GM23338 (cell line): ENCODE measurements at regions not wholly inside any gene's neighbourhood (a gene's known extent, or its start where the extent isn't known, plus 50 kb on each side); places are given as distances from the start of the nearest gene placed in this dataset.

Experiments used
- ATAC-seq: fragments of 200-7000 bp; cut with Tn5 transposase; 3 replicates; pipeline ENCODE4 v1.9.1; 2020
- DNase-seq: peaks from one replicate; pipeline ENCODE4 v3.0.0-alpha.2; 2015; ENCODE audit warnings: low spot score
- H2AFZ ChIP-seq: fragments of 200-600 bp; sonication (generic); 2 replicates; pipeline ENCODE4 v1.8.0; 2016; ENCODE audit warnings: antibody characterized with exemption, mild to moderate bottlenecking, moderate library complexity
- H3F3A ChIP-seq: fragments of 200-600 bp; sonication (generic); replicated peaks from 2 replicates; pipeline ENCODE4 v1.8.0; 2017; ENCODE audit warnings: antibody characterized with exemption, mixed run types, low read depth
- H3K27ac ChIP-seq: fragments of 200-600 bp; sonication (generic); 2 replicates; pipeline ENCODE4 v1.6.1; 2016; ENCODE audit warnings: low read depth
- H3K27me3 ChIP-seq: fragments of 200-600 bp; sonication (generic); 2 replicates; pipeline ENCODE4 v1.8.0; 2016; ENCODE audit warnings: mild to moderate bottlenecking, mixed run types, moderate library complexity; ENCODE audit not compliant: insufficient read depth
- H3K36me3 ChIP-seq: fragments of 200-600 bp; sonication (generic); 2 replicates; pipeline ENCODE4 v1.8.0; 2016; ENCODE audit warnings: mild to moderate bottlenecking; ENCODE audit not compliant: insufficient read depth
- H3K4me1 ChIP-seq: fragments of 200-600 bp; sonication (generic); 2 replicates; pipeline ENCODE4 v1.8.0; 2016; ENCODE audit warnings: mild to moderate bottlenecking, moderate library complexity; ENCODE audit not compliant: insufficient read depth
- H3K4me2 ChIP-seq: fragments of 200-600 bp; sonication (generic); 2 replicates; pipeline ENCODE4 v1.7.1; 2017; ENCODE audit warnings: mixed run types
- H3K4me3 ChIP-seq: fragments of 200-600 bp; sonication (generic); 2 replicates; pipeline ENCODE4 v1.6.1; 2016; ENCODE audit warnings: mixed run types
- H3K79me2 ChIP-seq: fragments of 200-600 bp; sonication (generic); replicated peaks from 2 replicates; pipeline ENCODE4 v1.8.0; 2017; ENCODE audit warnings: mild to moderate bottlenecking; ENCODE audit not compliant: insufficient read depth
- H3K9me2 ChIP-seq: fragments of 200-600 bp; sonication (generic); 2 replicates; pipeline ENCODE4 v1.8.0; 2017; ENCODE audit not compliant: insufficient read depth
- H4K20me1 ChIP-seq: fragments of 200-600 bp; sonication (generic); replicated peaks from 2 replicates; pipeline ENCODE4 v1.8.0; 2017; ENCODE audit warnings: mild to moderate bottlenecking; ENCODE audit not compliant: insufficient read depth
- H3K27ac Mint-ChIP-seq: 2 replicates; pipeline ENCODE4 v1.8.0; 2020; ENCODE audit warnings: inconsistent platforms, mild to moderate bottlenecking, moderate library complexity, mixed read lengths
- H3K27me3 Mint-ChIP-seq: 3 replicates; pipeline ENCODE4 v1.8.0; 2022; ENCODE audit warnings: low read depth, mild to moderate bottlenecking, moderate library complexity, mixed read lengths, inconsistent platforms; ENCODE audit not compliant: insufficient read depth, poor library complexity
- H3K36me3 Mint-ChIP-seq: 3 replicates; pipeline ENCODE4 v1.8.0; 2021; ENCODE audit warnings: low read depth, mild to moderate bottlenecking, inconsistent platforms, moderate library complexity, mixed read lengths
- H3K4me1 Mint-ChIP-seq: 3 replicates; pipeline ENCODE4 v1.8.0; 2020; ENCODE audit warnings: mild to moderate bottlenecking, inconsistent platforms, mixed read lengths
- H3K4me3 Mint-ChIP-seq: 3 replicates; pipeline ENCODE4 v1.8.0; 2021; ENCODE audit warnings: moderate library complexity, mild to moderate bottlenecking, inconsistent platforms, mixed read lengths
- H3K9me3 Mint-ChIP-seq: 3 replicates; pipeline ENCODE4 v1.8.0; 2020; ENCODE audit warnings: moderate library complexity, mild to moderate bottlenecking, inconsistent platforms, mixed read lengths
- CREB1 ChIP-seq: fragments of 250-450 bp; sonication (Bioruptor Pico); IDR thresholded peaks from 2 replicates; pipeline ENCODE4 v1.5.0; 2020; ENCODE audit warnings: low read depth, mild to moderate bottlenecking, moderate library complexity
- CTCF ChIP-seq, 2 experiments: fragments of 200-600 bp in 1 of 2; sonication (generic) in 1 of 2; conservative IDR thresholded peaks; 2 replicates each; pipeline versions ENCODE4 v1.5.1 to v1.6.1; 2016 to 2017; ENCODE audit warnings: antibody characterized with exemption in 2 of 2, low read depth in 2 of 2, mild to moderate bottlenecking in 2 of 2, moderate library complexity in 1 of 2
- ETS1 ChIP-seq: IDR thresholded peaks from 2 replicates; pipeline ENCODE4 v1.6.1; 2016; ENCODE audit warnings: antibody characterized with exemption
- EZH2phosphoT487 ChIP-seq: fragments of 200-600 bp; sonication (generic); IDR thresholded peaks from one replicate; pipeline ENCODE4 v1.8.1; 2018; ENCODE audit warnings: antibody characterized with exemption; ENCODE audit not compliant: unreplicated experiment
- JUNB ChIP-seq: IDR thresholded peaks from one replicate; pipeline ENCODE4 v1.6.1; 2016; ENCODE audit warnings: antibody characterized with exemption; ENCODE audit not compliant: unreplicated experiment
- NANOG ChIP-seq: IDR thresholded peaks from 2 replicates; pipeline ENCODE4 v1.6.1; 2016; ENCODE audit warnings: antibody characterized with exemption, borderline replicate concordance
- POLR2AphosphoS5 ChIP-seq: IDR thresholded peaks from 2 replicates; pipeline ENCODE4 v1.6.1; 2016; ENCODE audit warnings: antibody characterized with exemption, low read depth
- REST ChIP-seq: IDR thresholded peaks from one replicate; pipeline ENCODE4 v1.6.1; 2018; ENCODE audit warnings: antibody characterized with exemption; ENCODE audit not compliant: unreplicated experiment
- STAT1 ChIP-seq: IDR thresholded peaks from one replicate; pipeline ENCODE4 v1.6.1; 2016; ENCODE audit warnings: antibody characterized with exemption; ENCODE audit not compliant: unreplicated experiment
- ZNF462 ChIP-seq: fragments of 250-450 bp; sonication (Bioruptor Pico); IDR thresholded peaks from 2 replicates; pipeline ENCODE4 v1.5.0; 2020; ENCODE audit warnings: mild to moderate bottlenecking, moderate library complexity

GRCh38 chr22:45088576-45088975 lies 75.1 kb upstream of the NUP50 start (continued):
- TF ChIP-seq ZNF462 (CRISPR knock-in tag) (no peak), CTCF (conservative IDR thresholded peaks at IDR 0.05; ENCODE audit: low read depth in 2 of 2) (no peak), EZH2phosphoT487 (no peak), CREB1 (no peak), NANOG (no peak)

- Mint-ChIP-seq H3K27me3 (peaks cover 7% of the 10 kb centered on the region), H3K4me1 (peaks cover 17% of the 10 kb centered on the region), H3K4me3 (no peak overlapping the region), H3K9me3 (no peaks in the 10 kb centered on the region), H3K27ac (no peak overlapping the region), H3K36me3 (no peaks in the 10 kb centered on the region; the same call in 2 of the 3 replicates)
- Histone ChIP-seq H3K79me2 (no peaks in the 10 kb centered on the region), H3K4me2 (no peak overlapping the region), H3K9me2 (no peaks in the 10 kb centered on the region), H3K4me1 (peaks cover 9% of the 10 kb centered on the region; the same call in 1 of the 2 replicates), H2AFZ (no peak overlapping the region), H3K36me3 (no peaks in the 10 kb centered on the region), H3K4me3 (no peak overlapping the region), H4K20me1 (no peaks in the 10 kb centered on the region), H3K27me3 (no peaks in the 10 kb centered on the region), H3F3A (0 out of 2 replicates have a peak, but pooled peaks cover 7% of the 10 kb centered on the region), H3K27ac (peak overlapping the region; percentile 78)
- DNase-seq (peak; percentile 85), ATAC-seq (peak; percentile 76)
- TF ChIP-seq CREB1 (no peak), REST (no peak), EZH2phosphoT487 (no peak), ETS1 (no peak), JUNB (no peak), NANOG (no peak), CTCF (conservative IDR thresholded peaks at IDR 0.05; ENCODE audit: low read depth in 2 of 2) (no peak), STAT1 (no peak), POLR2AphosphoS5 (no peak)
Measured at GRCh38 chr22:45090497-45090910, 73.2 kb upstream of the NUP50 start.
